GM21528 (cell line): ENCODE measurements at regions not wholly inside any gene's neighbourhood (a gene's known extent, or its start where the extent isn't known, plus 50 kb on each side); places are given as distances from the start of the nearest gene placed in this dataset.
"Not testable (repeated sequence)": the region's sequence is repeated elsewhere in the genome, so short reads cannot be mapped to it uniquely, and the experiment has no call there.

Experiments
- ATAC-seq: cut with Tn5 transposase; IDR thresholded peaks from one replicate; pipeline ENCODE4 v1.9.1; 2021; ENCODE audit warnings: mild to moderate bottlenecking, moderate library complexity; ENCODE audit not compliant: unreplicated experiment, low FRiP score

DNA sequence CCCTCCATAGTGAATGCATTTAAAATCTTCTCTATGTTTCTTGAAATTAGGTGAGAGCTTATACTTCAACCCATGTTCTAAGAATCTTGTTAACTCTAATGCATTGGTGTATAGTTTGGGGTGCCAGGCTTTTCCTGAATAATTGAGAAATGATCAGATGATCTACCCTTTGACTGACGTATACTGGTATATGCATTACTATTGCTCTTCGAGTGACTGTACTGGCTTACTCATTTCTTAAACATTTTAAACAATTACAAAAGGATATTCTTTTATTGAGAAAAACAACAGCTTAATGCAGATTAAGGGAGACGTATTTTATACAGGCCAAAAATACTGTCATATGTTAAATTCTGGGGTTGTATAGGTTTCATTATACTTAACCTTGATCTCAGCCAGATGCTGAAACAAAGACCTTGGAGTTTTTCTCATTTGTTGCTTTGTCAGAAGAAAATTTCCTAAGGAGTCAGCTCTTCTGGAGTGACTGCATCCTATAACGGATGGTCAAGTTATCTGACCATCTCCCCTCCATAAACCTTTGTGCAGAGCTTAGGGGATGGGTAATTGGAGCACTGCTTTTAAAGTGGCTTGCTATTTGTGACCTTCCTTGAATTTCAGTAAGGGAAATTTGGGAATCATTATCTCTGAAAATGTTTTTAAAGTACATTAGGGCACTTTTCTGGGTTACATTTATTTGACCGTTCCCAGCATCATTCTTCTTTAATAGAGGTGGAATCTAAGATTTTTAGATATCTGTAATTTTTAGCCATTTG lies 507.6 kb downstream of the PCNX1 start:
- ATAC-seq, result no peak

DNA sequence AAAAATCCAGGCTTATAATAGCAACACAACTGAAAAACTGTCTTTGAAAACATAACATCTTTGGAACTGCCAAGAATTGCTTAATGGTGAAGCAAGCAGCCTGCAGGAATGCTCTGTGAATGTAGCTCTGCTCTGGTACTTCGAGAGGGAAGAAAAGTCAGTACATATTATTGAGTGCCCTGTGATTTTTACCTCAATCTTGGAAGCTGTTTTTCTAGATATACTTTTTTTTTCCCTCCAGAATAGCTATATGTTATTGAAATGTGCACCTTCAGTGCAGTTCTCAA lies 508.1 kb downstream of the PCNX1 start:
- ATAC-seq, result no peak

GRCh38 chr14:71416392-71416791 lies 509.1 kb downstream of the PCNX1 start:
- no peak for ATAC-seq

- no peak for ATAC-seq
Observed at GRCh38 chr14:71418532-71419245, 511.4 kb downstream of the PCNX1 start.

DNA sequence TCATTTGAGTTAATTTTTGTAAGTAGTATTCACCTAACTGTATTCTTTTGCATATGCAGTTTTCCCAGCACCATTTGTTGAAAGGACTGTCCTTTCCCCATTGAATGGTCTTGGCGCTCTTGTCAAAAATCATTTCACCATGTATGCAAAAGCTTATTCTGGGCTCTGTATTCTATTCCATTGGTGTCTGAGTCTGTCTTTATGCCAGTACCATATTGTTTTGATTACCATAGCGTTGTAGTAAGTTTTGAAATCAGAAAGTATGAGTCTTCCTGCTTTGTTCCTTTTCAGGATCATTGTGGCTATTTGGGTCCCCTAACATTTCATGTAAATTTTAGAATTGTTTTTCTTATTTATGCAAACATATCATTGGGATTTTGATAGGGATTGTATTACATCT lies 508.7 kb upstream of the RGS6 start:
- ATAC-seq, result no peak

- no peak for ATAC-seq
Observed at GRCh38 chr14:71424941-71425340, 507.3 kb upstream of the RGS6 start.

DNA sequence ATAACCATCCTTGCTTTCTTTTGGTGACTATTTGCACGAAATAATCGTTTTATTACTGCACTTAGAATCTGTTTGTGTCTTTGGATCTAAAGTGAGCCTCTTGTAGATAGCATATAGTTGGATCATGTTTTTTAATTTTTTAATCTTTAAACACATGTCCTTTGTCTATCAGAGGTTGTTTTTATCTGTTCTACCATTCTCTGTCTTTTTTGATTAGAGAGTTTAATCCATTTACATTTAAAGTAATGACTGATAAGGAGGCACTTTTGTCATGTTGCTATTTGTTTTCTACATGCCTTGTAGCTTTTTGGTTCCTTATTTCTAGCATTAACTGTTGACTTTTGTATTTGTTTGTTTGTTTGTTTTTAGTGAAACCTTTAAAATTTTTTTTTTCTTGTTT lies 506.2 kb upstream of the RGS6 start:
- no peak for ATAC-seq

- no peak for ATAC-seq
Observed at GRCh38 chr14:71429902-71430301, 502.3 kb upstream of the RGS6 start.

- no peak for ATAC-seq
Observed at GRCh38 chr14:71430321-71430677, 501.9 kb upstream of the RGS6 start.

GRCh38 chr14:71430678-71431376 lies 501.4 kb upstream of the RGS6 start:
- ATAC-seq, result no peak

- ATAC-seq, result no peak
Observed at GRCh38 chr14:71432334-71433110, 499.7 kb upstream of the RGS6 start.

- no peak for ATAC-seq
Observed at GRCh38 chr14:71433303-71433702, 498.9 kb upstream of the RGS6 start.

DNA sequence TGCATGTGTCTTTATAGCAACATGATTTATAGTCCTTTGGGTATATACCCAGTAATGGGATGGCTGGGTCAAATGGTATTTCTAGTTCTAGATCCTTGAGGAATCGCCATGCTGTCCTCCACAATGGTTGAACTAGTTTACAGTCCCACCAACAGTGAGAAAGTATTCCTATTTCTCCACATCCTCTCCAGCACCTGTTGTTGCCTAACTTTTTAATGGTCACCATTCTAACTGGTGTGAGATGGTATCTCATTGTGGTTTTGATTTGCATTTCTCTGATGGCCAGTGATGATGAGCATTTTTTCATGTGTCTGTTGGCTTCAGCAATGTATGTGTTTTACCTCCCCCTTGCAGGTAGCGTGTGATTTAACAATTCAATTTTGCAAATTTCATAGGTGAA lies 496.6 kb upstream of the RGS6 start:
- not testable (repeated sequence) for ATAC-seq

DNA sequence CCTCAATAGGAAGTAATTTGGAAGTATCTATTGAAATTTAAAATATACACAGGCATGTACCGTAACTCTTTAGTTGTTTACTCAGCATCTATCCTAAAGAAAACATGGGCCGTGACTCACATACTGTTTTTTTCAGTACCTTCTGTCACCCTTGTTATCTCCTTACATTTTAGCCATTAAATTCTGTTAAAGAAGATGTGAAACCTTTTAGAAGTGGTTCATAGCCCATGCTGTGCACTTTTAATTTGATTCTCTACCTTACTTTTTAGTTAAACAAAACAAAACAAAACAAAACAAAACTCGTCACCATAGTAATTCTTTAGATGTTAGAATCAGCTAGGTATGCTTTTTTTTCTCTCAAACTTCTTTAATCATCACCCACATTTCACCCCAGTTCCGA lies 494.4 kb upstream of the RGS6 start:
- ATAC-seq, result no peak

GRCh38 chr14:71438684-71439083 lies 493.5 kb upstream of the RGS6 start:
- ATAC-seq, result no peak

DNA sequence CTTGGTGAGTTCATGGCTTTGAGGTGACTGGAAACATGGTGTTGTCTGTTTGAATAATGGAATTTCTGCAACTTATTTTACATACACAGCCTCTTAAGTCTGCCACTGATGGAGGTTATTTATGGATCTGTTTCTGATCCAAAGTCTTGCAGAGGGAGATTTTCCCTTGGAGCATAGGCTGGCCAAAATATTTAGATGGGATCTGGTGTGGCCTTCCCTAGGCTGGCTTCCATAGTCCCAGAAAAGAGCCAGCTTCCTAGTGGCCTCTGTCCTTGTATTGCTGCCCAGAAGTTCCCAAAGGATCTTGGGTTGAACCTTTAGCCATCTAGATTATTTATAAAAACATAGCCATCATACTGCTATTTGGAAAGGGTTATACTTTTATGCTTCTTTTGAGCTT lies 491.1 kb upstream of the RGS6 start:
- ATAC-seq, result no peak

- no peak for ATAC-seq
Observed at GRCh38 chr14:71444030-71444822, 488.0 kb upstream of the RGS6 start.

- no peak for ATAC-seq
Observed at GRCh38 chr14:71448431-71449315, 483.6 kb upstream of the RGS6 start.

- no peak for ATAC-seq
Observed at GRCh38 chr14:71449316-71450055, 482.7 kb upstream of the RGS6 start.
